Chondrocyte (in vitro differentiated cells): ENCODE measurements at regions not wholly inside any gene's neighbourhood (a gene's known extent, or its start where the extent isn't known, plus 50 kb on each side); places are given as distances from the start of the nearest gene placed in this dataset.

Experiments
- DNase-seq: peaks from one replicate; pipeline ENCODE4 v3.0.0; 2021; ENCODE audit warnings: mixed read lengths, low spot score
- H3K27ac Mint-ChIP-seq: one replicate; pipeline ENCODE4 v1.8.0; 2021; ENCODE audit warnings: mild to moderate bottlenecking, moderate library complexity, mixed read lengths; ENCODE audit not compliant: unreplicated experiment
- H3K27me3 Mint-ChIP-seq: 2 replicates; pipeline ENCODE4 v1.8.0; 2021; ENCODE audit warnings: low read depth, mixed read lengths
- H3K36me3 Mint-ChIP-seq: 2 replicates; pipeline ENCODE4 v1.8.0; 2021; ENCODE audit warnings: low read depth, mixed read lengths
- H3K4me1 Mint-ChIP-seq: 2 replicates; pipeline ENCODE4 v1.8.0; 2021; ENCODE audit warnings: low read depth, mild to moderate bottlenecking, mixed read lengths
- H3K4me3 Mint-ChIP-seq: one replicate; pipeline ENCODE4 v1.8.0; 2021; ENCODE audit warnings: mild to moderate bottlenecking, moderate library complexity, mixed read lengths; ENCODE audit not compliant: unreplicated experiment
- H3K9me3 Mint-ChIP-seq: 2 replicates; pipeline ENCODE4 v1.8.0; 2021; ENCODE audit warnings: low read depth, mixed read lengths
- CTCF ChIP-seq: fragments of 200-600 bp; sonication (generic); IDR thresholded peaks from 2 replicates; pipeline ENCODE4 v1.5.0; 2021; ENCODE audit warnings: antibody characterized with exemption, mild to moderate bottlenecking, moderate library complexity

- Mint-ChIP-seq H3K36me3 (no peaks in the 10 kb centered on the region), H3K27me3 (no peaks in the 10 kb centered on the region), H3K4me1 (peaks cover 5% of the 10 kb centered on the region), H3K27ac (no peak overlapping the region), H3K9me3 (peaks cover 5% of the 10 kb centered on the region), H3K4me3 (no peak overlapping the region)
- no peak for TF ChIP-seq CTCF
- DNase-seq = no peak
Measured at GRCh38 chr7:12815871-12816270, 128.4 kb downstream of the ARL4A start.

GRCh38 chr7:12820777-12821176, 133.3 kb downstream of the ARL4A start:
- no peak overlapping the region for H3K27ac Mint-ChIP-seq
- no peaks in the 10 kb centered on the region for H3K36me3 Mint-ChIP-seq
- TF ChIP-seq CTCF = no peak
- DNase-seq = no peak
- H3K9me3 Mint-ChIP-seq = peaks cover 16% of the 10 kb centered on the region
- peaks cover 4% of the 10 kb centered on the region for H3K4me1 Mint-ChIP-seq
- no peaks in the 10 kb centered on the region for H3K27me3 Mint-ChIP-seq
- H3K4me3 Mint-ChIP-seq = no peak overlapping the region

GRCh38 chr7:12821746-12822145, 134.3 kb downstream of the ARL4A start:
- no peak for TF ChIP-seq CTCF
- Mint-ChIP-seq H3K36me3 (no peaks in the 10 kb centered on the region), H3K9me3 (peaks cover 16% of the 10 kb centered on the region), H3K4me1 (peaks cover 4% of the 10 kb centered on the region), H3K27me3 (no peaks in the 10 kb centered on the region), H3K27ac (no peak overlapping the region), H3K4me3 (no peak overlapping the region)
- no peak for DNase-seq

- Mint-ChIP-seq H3K4me3 (no peak overlapping the region), H3K27ac (no peak overlapping the region), H3K27me3 (no peaks in the 10 kb centered on the region), H3K9me3 (peaks cover 16% of the 10 kb centered on the region), H3K36me3 (no peaks in the 10 kb centered on the region), H3K4me1 (peaks cover 8% of the 10 kb centered on the region)
- DNase-seq = no peak
- no peak for TF ChIP-seq CTCF
Measured at GRCh38 chr7:12826079-12826478, 138.6 kb downstream of the ARL4A start.

GRCh38 chr7:12827219-12827821, 139.9 kb downstream of the ARL4A start:
- no peak for TF ChIP-seq CTCF
- no peak overlapping the region for H3K4me3 Mint-ChIP-seq
- H3K4me1 Mint-ChIP-seq = peaks cover 4% of the 10 kb centered on the region
- no peaks in the 10 kb centered on the region for H3K36me3 Mint-ChIP-seq
- H3K9me3 Mint-ChIP-seq = peaks cover 16% of the 10 kb centered on the region
- H3K27me3 Mint-ChIP-seq = no peaks in the 10 kb centered on the region
- no peak overlapping the region for H3K27ac Mint-ChIP-seq
- no peak for DNase-seq
